ENCODE measurements at regions not wholly inside any gene's neighbourhood (a gene's known extent, or its start where the extent isn't known, plus 50 kb on each side); places are given as distances from the start of the nearest gene placed in this dataset.

DNA sequence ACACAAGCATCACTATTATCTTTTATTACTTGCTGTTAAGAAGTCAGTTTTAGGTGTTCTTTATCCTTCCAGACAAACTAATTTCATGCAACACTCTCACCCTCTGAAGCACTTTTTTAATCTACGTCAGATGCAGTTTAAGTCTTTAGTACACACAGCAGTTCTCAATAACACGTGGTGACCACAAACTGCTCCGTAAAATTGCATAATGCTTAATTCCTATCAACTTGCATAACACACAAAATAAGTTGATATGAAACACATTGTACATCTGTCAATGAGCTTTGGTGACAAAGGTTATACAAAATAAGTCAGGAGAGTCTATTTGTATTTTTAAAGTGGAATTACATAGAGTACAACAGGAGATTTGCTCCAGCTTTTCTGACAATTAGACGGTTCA lies 140.9 kb upstream of the ETS2 start:
- DNase-seq: no peak
- 63 to 65% methylated on average over 4 of the region's 4 CpGs for WGBS, 2 donors (ENCODE audit: low coverage in 1 of 2)
- Histone ChIP-seq H3K9me3 (no peaks in the 10 kb centered on the region), H3K4me3 (no peak overlapping the region), H3K27me3 (peaks cover 34% of the 10 kb centered on the region), H3K4me1 (peaks cover 0 to 39% (median 23%) of the 10 kb centered on the region in 4 donors), H3K27ac (no peak overlapping the region), H3K36me3 (no peaks in the 10 kb centered on the region)
- intact Hi-C loops (cut with DNase I; ENCODE audit: low total_unique reads): no loop called here
- TF ChIP-seq EP300 (IDR thresholded peaks at IDR 0.05; ENCODE audit: low read depth): no peak
- TF ChIP-seq, protein P1, sequence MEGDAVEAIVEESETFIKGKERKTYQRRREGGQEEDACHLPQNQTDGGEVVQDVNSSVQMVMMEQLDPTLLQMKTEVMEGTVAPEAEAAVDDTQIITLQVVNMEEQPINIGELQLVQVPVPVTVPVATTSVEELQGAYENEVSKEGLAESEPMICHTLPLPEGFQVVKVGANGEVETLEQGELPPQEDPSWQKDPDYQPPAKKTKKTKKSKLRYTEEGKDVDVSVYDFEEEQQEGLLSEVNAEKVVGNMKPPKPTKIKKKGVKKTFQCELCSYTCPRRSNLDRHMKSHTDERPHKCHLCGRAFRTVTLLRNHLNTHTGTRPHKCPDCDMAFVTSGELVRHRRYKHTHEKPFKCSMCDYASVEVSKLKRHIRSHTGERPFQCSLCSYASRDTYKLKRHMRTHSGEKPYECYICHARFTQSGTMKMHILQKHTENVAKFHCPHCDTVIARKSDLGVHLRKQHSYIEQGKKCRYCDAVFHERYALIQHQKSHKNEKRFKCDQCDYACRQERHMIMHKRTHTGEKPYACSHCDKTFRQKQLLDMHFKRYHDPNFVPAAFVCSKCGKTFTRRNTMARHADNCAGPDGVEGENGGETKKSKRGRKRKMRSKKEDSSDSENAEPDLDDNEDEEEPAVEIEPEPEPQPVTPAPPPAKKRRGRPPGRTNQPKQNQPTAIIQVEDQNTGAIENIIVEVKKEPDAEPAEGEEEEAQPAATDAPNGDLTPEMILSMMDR (IDR thresholded peaks at IDR 0.05): no peak
- in situ Hi-C loops (cut with MboI; ENCODE audit: low pct_ligation_motif_present in 1 of 4, low pct_unique_long_range_greater_than_20kb in 1 of 4, low sequenced_read_pairs in 3 of 4): no loop called here

DNA sequence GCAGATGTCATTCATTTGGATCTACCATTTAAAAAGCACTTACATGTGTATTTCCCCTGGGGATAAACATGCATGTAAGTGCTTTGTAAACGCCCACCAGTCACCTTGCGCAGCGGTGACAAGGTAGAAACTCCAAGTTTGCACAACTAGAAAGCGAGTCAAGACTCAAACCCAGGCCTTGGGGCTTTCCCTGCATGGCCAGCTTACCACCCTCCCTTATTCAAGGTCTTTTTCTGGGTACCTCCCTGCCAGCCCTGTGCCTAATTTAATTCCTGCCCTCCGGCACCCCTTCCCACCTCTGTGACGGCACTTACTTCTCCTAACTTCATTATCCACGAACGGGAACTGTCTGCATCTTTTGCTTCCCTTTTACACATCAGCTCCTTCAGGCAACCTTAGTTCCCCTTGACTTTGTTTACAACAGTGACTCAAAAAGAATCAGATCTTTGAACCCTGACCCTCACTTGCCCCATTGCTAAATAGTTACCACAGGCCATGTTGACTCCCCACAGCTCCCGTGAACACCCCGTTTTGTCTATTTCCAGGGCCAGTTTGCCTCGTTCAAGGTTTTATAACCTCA lies 138.3 kb upstream of the ETS2 start:
- Histone ChIP-seq H3K27me3 (peaks cover 9% of the 10 kb centered on the region), H3K27ac (no peak overlapping the region), H3K4me1 (peaks cover 0 to 18% (median 6%) of the 10 kb centered on the region in 4 donors), H3K4me3 (no peak overlapping the region), H3K9me3 (no peaks in the 10 kb centered on the region), H3K36me3 (no peaks in the 10 kb centered on the region)
- intact Hi-C loops (cut with DNase I; ENCODE audit: low total_unique reads): no loop called here
- WGBS, 2 donors (ENCODE audit: low coverage in 1 of 2): 75 to 81% methylated on average over 10 to 11 of the region's 11 CpGs
- TF ChIP-seq EP300 (IDR thresholded peaks at IDR 0.05; ENCODE audit: low read depth) (no peak), POLR2AphosphoS5 (IDR thresholded peaks at IDR 0.05) (no peak), POLR2A (IDR thresholded peaks at IDR 0.05) (no peak)
- TF ChIP-seq, protein P1 (IDR thresholded peaks at IDR 0.05): no peak
- in situ Hi-C loops (cut with MboI; ENCODE audit: low pct_ligation_motif_present in 1 of 4, low pct_unique_long_range_greater_than_20kb in 1 of 4, low sequenced_read_pairs in 3 of 4): no loop called here
- no peak for DNase-seq

DNA sequence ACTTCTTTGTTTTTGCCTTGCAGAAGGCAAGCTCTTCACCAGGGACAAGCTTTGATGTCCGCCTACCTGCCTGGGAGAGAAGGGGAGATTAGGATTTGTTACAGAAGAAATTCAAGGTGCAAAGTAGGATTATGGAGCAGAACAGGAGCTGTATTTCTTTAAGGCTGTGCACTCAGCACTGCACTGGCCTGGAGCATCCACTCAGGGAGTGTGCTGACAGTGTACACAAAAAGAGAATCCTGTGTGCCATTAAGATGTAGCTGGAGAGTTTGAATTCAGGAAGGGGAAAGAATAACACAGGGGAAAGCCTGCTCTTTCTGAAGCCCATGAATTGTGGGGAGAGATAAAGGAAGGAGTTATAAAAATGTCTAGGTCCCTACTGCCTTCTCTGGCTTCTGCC lies 137.7 kb upstream of the ETS2 start:
- no peaks in the 10 kb centered on the region for H3K36me3 ChIP-seq
- no peak overlapping the region for H3K27ac ChIP-seq
- H3K4me3 ChIP-seq: no peak overlapping the region
- WGBS, 2 donors (ENCODE audit: low coverage in 1 of 2): 100% methylated on average over 1 of the region's 1 CpG
- no peak for TF ChIP-seq POLR2AphosphoS5 (IDR thresholded peaks at IDR 0.05)
- TF ChIP-seq EP300 (IDR thresholded peaks at IDR 0.05; ENCODE audit: low read depth): no peak
- TF ChIP-seq POLR2A (IDR thresholded peaks at IDR 0.05): no peak
- TF ChIP-seq, protein P1 (IDR thresholded peaks at IDR 0.05): no peak
- intact Hi-C loops (cut with DNase I; ENCODE audit: low total_unique reads) (no loop called here), in situ Hi-C loops (cut with MboI; ENCODE audit: low pct_ligation_motif_present in 1 of 4, low pct_unique_long_range_greater_than_20kb in 1 of 4, low sequenced_read_pairs in 3 of 4) (no loop called here)
- no peak for DNase-seq
- peaks cover 0 to 18% (median 6%) of the 10 kb centered on the region in 4 donors for H3K4me1 ChIP-seq
- H3K9me3 ChIP-seq: no peaks in the 10 kb centered on the region
- H3K27me3 ChIP-seq: peaks cover 4% of the 10 kb centered on the region

DNA sequence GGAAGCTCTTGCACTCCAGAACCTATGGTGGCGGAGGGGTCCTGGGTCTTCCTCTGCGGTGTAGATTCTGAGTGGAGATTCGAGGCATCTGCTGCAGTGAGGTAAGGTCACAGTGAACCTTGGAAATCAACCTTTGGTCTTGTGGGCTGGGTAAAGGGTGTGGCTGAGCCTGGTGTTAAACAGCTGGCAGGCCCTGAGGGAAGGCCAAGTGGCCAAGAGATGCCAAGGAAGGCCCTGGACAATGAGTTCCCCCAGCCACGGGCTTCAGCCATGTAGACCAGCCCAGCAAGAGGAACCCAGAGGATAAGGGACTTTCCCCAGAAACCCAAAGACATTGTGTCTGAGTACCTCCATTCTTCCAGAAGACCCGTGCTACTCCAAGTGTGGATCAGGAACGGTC lies 137.2 kb upstream of the ETS2 start:
- peak; percentile 43 for DNase-seq
- 70 to 83% methylated on average over 1 to 6 of the region's 6 CpGs for WGBS, 2 donors (ENCODE audit: low coverage in 1 of 2)
- intact Hi-C loops (cut with DNase I; ENCODE audit: low total_unique reads) (no loop called here), in situ Hi-C loops (cut with MboI; ENCODE audit: low pct_ligation_motif_present in 1 of 4, low pct_unique_long_range_greater_than_20kb in 1 of 4, low sequenced_read_pairs in 3 of 4) (no loop called here)
- H3K36me3 ChIP-seq: no peaks in the 10 kb centered on the region
- no peaks in the 10 kb centered on the region for H3K27me3 ChIP-seq
- no peak overlapping the region for H3K4me3 ChIP-seq
- peaks cover 0 to 18% (median 6%) of the 10 kb centered on the region in 4 donors for H3K4me1 ChIP-seq
- H3K9me3 ChIP-seq: no peaks in the 10 kb centered on the region
- no peak for TF ChIP-seq EP300 (IDR thresholded peaks at IDR 0.05; ENCODE audit: low read depth)
- TF ChIP-seq, protein P1 (IDR thresholded peaks at IDR 0.05): no peak
- TF ChIP-seq POLR2A (IDR thresholded peaks at IDR 0.05): no peak
- TF ChIP-seq POLR2AphosphoS5 (IDR thresholded peaks at IDR 0.05): no peak
- no peak overlapping the region for H3K27ac ChIP-seq
